BLaER1 treated with 17β-estradiol and CSF1 and Interleukin-3, amounts not matched to agents 10 nM and 100 nM (cell line): ENCODE measurements at regions not wholly inside any gene's neighbourhood (a gene's known extent, or its start where the extent isn't known, plus 50 kb on each side); places are given as distances from the start of the nearest gene placed in this dataset.
"Not testable (repeated sequence)": the region's sequence is repeated elsewhere in the genome, so short reads cannot be mapped to it uniquely, and the experiment has no call there.

Experiments used
- H3K27ac ChIP-seq, 11 experiments: shearing (Covaris generic); formaldehyde crosslinking; 2 replicates each; pipeline ENCODE4 v1.8.1; 2022
- H3K27me3 ChIP-seq, 11 experiments: shearing (Covaris generic); formaldehyde crosslinking; 2 replicates each; pipeline ENCODE4 v1.8.1; 2022
- H3K36me3 ChIP-seq, 11 experiments: shearing (Covaris generic); formaldehyde crosslinking; 2 replicates each; pipeline ENCODE4 v1.8.1; 2022
- H3K4me1 ChIP-seq, 10 experiments: shearing (Covaris generic); formaldehyde crosslinking; 2 replicates each; pipeline ENCODE4 v1.8.1; 2022
- H3K4me2 ChIP-seq, 11 experiments: shearing (Covaris generic); formaldehyde crosslinking; 2 replicates each; pipeline ENCODE4 v1.8.1; 2022
- H3K4me3 ChIP-seq, 10 experiments: shearing (Covaris generic); formaldehyde crosslinking; 2 replicates each; pipeline ENCODE4 v1.8.1; 2022
- H3K9ac ChIP-seq, 11 experiments: shearing (Covaris generic); formaldehyde crosslinking; 2 replicates each; pipeline ENCODE4 v1.8.1; 2022
- H3K9me3 ChIP-seq, 11 experiments: shearing (Covaris generic); formaldehyde crosslinking; replicated peaks in 1 of 11; 2 replicates each; pipeline ENCODE4 v1.8.1; 2022
- H4K20me1 ChIP-seq, 11 experiments: shearing (Covaris generic); formaldehyde crosslinking; 2 replicates each; pipeline ENCODE4 v1.8.1; 2022
- Cebpa-rat ChIP-seq, 11 experiments: shearing (Covaris generic); IDR thresholded peaks; 2 replicates each; pipeline ENCODE4 v1.8.1; 2022

- H3K27ac ChIP-seq: no peak overlapping the region
- no peak for TF ChIP-seq Cebpa-rat (IDR thresholded peaks at IDR 0.05)
- H3K36me3 ChIP-seq: peaks cover 97 to 100% (median 98%) of the 10 kb centered on the region in 11 experiments
- H3K9me3 ChIP-seq: peaks cover 30 to 53% (median 38%) of the 10 kb centered on the region in 11 experiments
- H3K27me3 ChIP-seq: no peaks in the 10 kb centered on the region
- no peaks in the 10 kb centered on the region for H3K4me1 ChIP-seq
- peaks cover 0 to 50% (median 6%) of the 10 kb centered on the region in 11 experiments; a peak in 10 of 22 replicates for H4K20me1 ChIP-seq
- H3K4me3 ChIP-seq: no peak overlapping the region
- H3K4me2 ChIP-seq: no peak overlapping the region
- H3K9ac ChIP-seq: no peak overlapping the region
Measured at GRCh38 chr7:149588930-149589329, 91.3 kb upstream of the ZNF746 start.

GRCh38 chr7:149586646-149587645 is 89.3 kb upstream of the ZNF746 start:
- peaks cover 46 to 73% (median 57%) of the 10 kb centered on the region in 11 experiments for H3K9me3 ChIP-seq
- H4K20me1 ChIP-seq: peaks cover 0 to 36% (median 4%) of the 10 kb centered on the region in 11 experiments; a peak in 9 of 22 replicates
- no peaks in the 10 kb centered on the region for H3K27me3 ChIP-seq
- peaks cover 97 to 100% (median 99%) of the 10 kb centered on the region in 11 experiments for H3K36me3 ChIP-seq
- no peak overlapping the region for H3K9ac ChIP-seq
- no peak overlapping the region for H3K4me2 ChIP-seq
- H3K4me3 ChIP-seq: no peak overlapping the region
- H3K4me1 ChIP-seq: no peaks in the 10 kb centered on the region
- no peak for TF ChIP-seq Cebpa-rat (IDR thresholded peaks at IDR 0.05)
- H3K27ac ChIP-seq: no peak overlapping the region

GRCh38 chr7:149584530-149584929 is 86.9 kb upstream of the ZNF746 start:
- no peak overlapping the region for H3K27ac ChIP-seq
- H3K4me1 ChIP-seq: no peaks in the 10 kb centered on the region
- peaks cover 69 to 97% (median 82%) of the 10 kb centered on the region in 11 experiments for H3K9me3 ChIP-seq
- H3K27me3 ChIP-seq: no peaks in the 10 kb centered on the region
- H3K36me3 ChIP-seq: peaks cover 99 to 100% (median 100%) of the 10 kb centered on the region in 11 experiments
- no peak for TF ChIP-seq Cebpa-rat (IDR thresholded peaks at IDR 0.05)
- no peak overlapping the region for H3K4me3 ChIP-seq
- H3K9ac ChIP-seq: no peak overlapping the region
- H3K4me2 ChIP-seq: no peak overlapping the region
- H4K20me1 ChIP-seq: peaks cover 0 to 23% (median 0%) of the 10 kb centered on the region in 11 experiments; a peak in 3 of 22 replicates

GRCh38 chr7:149584009-149584408 is 86.4 kb upstream of the ZNF746 start:
- Histone ChIP-seq H3K4me3 (no peak overlapping the region), H3K4me1 (no peaks in the 10 kb centered on the region), H3K27ac (no peak overlapping the region), H3K4me2 (no peak overlapping the region), H3K36me3 (peaks cover 99 to 100% (median 100%) of the 10 kb centered on the region in 11 experiments), H4K20me1 (peaks cover 0 to 18% (median 0%) of the 10 kb centered on the region in 11 experiments; a peak in 3 of 22 replicates), H3K27me3 (no peaks in the 10 kb centered on the region), H3K9me3 (peaks cover 74 to 100% (median 87%) of the 10 kb centered on the region in 11 experiments), H3K9ac (no peak overlapping the region)
- TF ChIP-seq Cebpa-rat (IDR thresholded peaks at IDR 0.05): no peak

- no peak overlapping the region for H3K9ac ChIP-seq
- peaks cover 0 to 3% (median 0%) of the 10 kb centered on the region in 11 experiments; a peak in 1 of 22 replicates for H4K20me1 ChIP-seq
- H3K27me3 ChIP-seq: no peaks in the 10 kb centered on the region
- H3K36me3 ChIP-seq: peaks cover 72 to 77% (median 74%) of the 10 kb centered on the region in 11 experiments
- peaks cover 70 to 91% (median 83%) of the 10 kb centered on the region in 11 experiments for H3K9me3 ChIP-seq
- H3K4me1 ChIP-seq: no peaks in the 10 kb centered on the region
- peak overlapping the region in 3 of 10 experiments; percentile 6 to 31 (median 21); a peak in 3 of 20 replicates for H3K4me3 ChIP-seq
- TF ChIP-seq Cebpa-rat (IDR thresholded peaks at IDR 0.05): no peak
- H3K27ac ChIP-seq: no peak overlapping the region
- H3K4me2 ChIP-seq: no peak overlapping the region
Measured at GRCh38 chr7:149580328-149580727, 82.7 kb upstream of the ZNF746 start.

GRCh38 chr7:149579365-149579764 is 81.8 kb upstream of the ZNF746 start:
- not testable (repeated sequence) for H3K27ac ChIP-seq, H4K20me1 ChIP-seq, H3K4me2 ChIP-seq, H3K4me1 ChIP-seq, H3K9ac ChIP-seq, H3K27me3 ChIP-seq
- Histone ChIP-seq H3K36me3 (peaks cover 62 to 67% (median 64%) of the 10 kb centered on the region in 11 experiments), H3K9me3 (peaks cover 67 to 90% (median 81%) of the 10 kb centered on the region in 11 experiments), H3K4me3 (peak overlapping the region in 2 of 10 experiments; percentile 6 to 21; a peak in 3 of 20 replicates)

GRCh38 chr7:149574428-149574827 is 76.8 kb upstream of the ZNF746 start:
- peaks cover 39 to 55% (median 48%) of the 10 kb centered on the region in 11 experiments for H3K36me3 ChIP-seq
- not testable (repeated sequence) for H3K4me1 ChIP-seq, H3K4me2 ChIP-seq, H3K27ac ChIP-seq, H3K27me3 ChIP-seq, H3K9ac ChIP-seq, H3K4me3 ChIP-seq
- H4K20me1 ChIP-seq: peaks cover 0 to 16% (median 0%) of the 10 kb centered on the region in 11 experiments; a peak in 2 of 22 replicates
- peaks cover 76 to 91% (median 80%) of the 10 kb centered on the region in 11 experiments for H3K9me3 ChIP-seq

- Histone ChIP-seq H3K36me3 (peaks cover 37 to 55% (median 48%) of the 10 kb centered on the region in 11 experiments), H4K20me1 (peaks cover 0 to 19% (median 0%) of the 10 kb centered on the region in 11 experiments; a peak in 2 of 22 replicates), H3K9ac (no peak overlapping the region), H3K27ac (no peak overlapping the region), H3K4me1 (no peaks in the 10 kb centered on the region), H3K4me2 (no peak overlapping the region), H3K4me3 (no peak overlapping the region), H3K9me3 (peaks cover 76 to 91% (median 80%) of the 10 kb centered on the region in 11 experiments), H3K27me3 (no peaks in the 10 kb centered on the region)
- no peak for TF ChIP-seq Cebpa-rat (IDR thresholded peaks at IDR 0.05)
Measured at GRCh38 chr7:149573519-149573918, 75.9 kb upstream of the ZNF746 start.

GRCh38 chr7:149572920-149573319 is 75.3 kb upstream of the ZNF746 start:
- H3K4me3 ChIP-seq, H3K27ac ChIP-seq, H3K27me3 ChIP-seq, H3K9ac ChIP-seq, H3K4me1 ChIP-seq, H3K4me2 ChIP-seq: not testable (repeated sequence)
- H3K36me3 ChIP-seq: peaks cover 39 to 55% (median 49%) of the 10 kb centered on the region in 11 experiments
- peaks cover 0 to 19% (median 0%) of the 10 kb centered on the region in 11 experiments; a peak in 2 of 22 replicates for H4K20me1 ChIP-seq
- peaks cover 76 to 91% (median 80%) of the 10 kb centered on the region in 11 experiments for H3K9me3 ChIP-seq
